ENCODE measurements at regions not wholly inside any gene's neighbourhood (a gene's known extent, or its start where the extent isn't known, plus 50 kb on each side); places are given as distances from the start of the nearest gene placed in this dataset.

- no peak for TF ChIP-seq GLIS3 (CRISPR knock-in tag; IDR thresholded peaks at IDR 0.05)
- TF ChIP-seq ZFP3 (CRISPR knock-in tag; IDR thresholded peaks at IDR 0.05) = no peak
- TF ChIP-seq ESRRG (CRISPR knock-in tag; IDR thresholded peaks at IDR 0.05) = no peak
- TF ChIP-seq ZFP30 (CRISPR knock-in tag; IDR thresholded peaks at IDR 0.05) = no peak
- TF ChIP-seq PPARA (CRISPR knock-in tag; IDR thresholded peaks at IDR 0.05; ENCODE audit: borderline replicate concordance) = no peak
- TF ChIP-seq RARB (CRISPR knock-in tag; IDR thresholded peaks at IDR 0.05) = no peak
- TF ChIP-seq PATZ1 (CRISPR knock-in tag; IDR thresholded peaks at IDR 0.05; ENCODE audit: borderline replicate concordance) = no peak
These were observed 175.2 kb downstream of the NOL4 start for GRCh38 chr18:34049511-34049910.

Measured in SK-N-SH treated with all-trans-retinoic acid at 6 μM for 48 hours (cell line).